DOHH2 (cell line): ENCODE measurements at regions not wholly inside any gene's neighbourhood (a gene's known extent, or its start where the extent isn't known, plus 50 kb on each side); places are given as distances from the start of the nearest gene placed in this dataset.

Experiments used
- H3F3A ChIP-seq: fragments of 200-600 bp; sonication (generic), shearing (Covaris generic); 2 replicates; pipeline ENCODE4 v1.6.0; 2016; ENCODE audit warnings: antibody characterized with exemption, mild to moderate bottlenecking; ENCODE audit not compliant: control insufficient read depth, insufficient read depth
- H3K27ac ChIP-seq: fragments of 200-600 bp; sonication (generic); 2 replicates; pipeline ENCODE4 v1.5.1; 2014; ENCODE audit warnings: low read depth, mild to moderate bottlenecking, low read length, moderate library complexity
- H3K27me3 ChIP-seq: fragments of 200-600 bp; sonication (generic); 2 replicates; pipeline ENCODE4 v1.6.1; 2014; ENCODE audit warnings: mild to moderate bottlenecking, low read length, mixed read lengths; ENCODE audit not compliant: control insufficient read depth
- H3K36me3 ChIP-seq: fragments of 200-600 bp; sonication (generic); 2 replicates; pipeline ENCODE4 v1.6.1; 2014; ENCODE audit warnings: mild to moderate bottlenecking, low read length, moderate library complexity, mixed read lengths; ENCODE audit not compliant: control insufficient read depth
- H3K4me1 ChIP-seq: fragments of 200-600 bp; sonication (generic); 2 replicates; pipeline ENCODE4 v1.6.1; 2014; ENCODE audit warnings: mild to moderate bottlenecking, low read length, mixed read lengths; ENCODE audit not compliant: control insufficient read depth
- H3K4me2 ChIP-seq: fragments of 200-600 bp; sonication (generic); 2 replicates; pipeline ENCODE4 v1.6.0; 2014; ENCODE audit warnings: mild to moderate bottlenecking, low read length, moderate library complexity
- H3K4me3 ChIP-seq: fragments of 200-600 bp; sonication (generic); 2 replicates; pipeline ENCODE4 v1.5.1; 2014; ENCODE audit warnings: mild to moderate bottlenecking, low read length, mixed read lengths
- H3K79me2 ChIP-seq: fragments of 200-600 bp; sonication (generic); 2 replicates; pipeline ENCODE4 v1.6.1; 2014; ENCODE audit warnings: mild to moderate bottlenecking, low read length, mixed read lengths; ENCODE audit not compliant: control insufficient read depth
- H3K9me2 ChIP-seq: fragments of 200-600 bp; sonication (generic); replicated peaks from 2 replicates; pipeline ENCODE4 v1.6.1; 2014; ENCODE audit warnings: mild to moderate bottlenecking, low read length, mixed read lengths; ENCODE audit not compliant: control insufficient read depth
- H3K9me3 ChIP-seq: fragments of 200-600 bp; sonication (generic); 2 replicates; pipeline ENCODE4 v1.6.1; 2014; ENCODE audit warnings: antibody characterized with exemption, low read length, mixed read lengths; ENCODE audit not compliant: control insufficient read depth, insufficient read depth
- H4K20me1 ChIP-seq: fragments of 200-600 bp; sonication (generic); 2 replicates; pipeline ENCODE4 v1.6.0; 2014; ENCODE audit warnings: low read depth, mild to moderate bottlenecking, antibody characterized with exemption, low read length, moderate library complexity; ENCODE audit not compliant: control insufficient read depth, insufficient read depth
- CTCF ChIP-seq: fragments of 200-600 bp; sonication (generic); IDR thresholded peaks from one replicate; pipeline ENCODE4 v1.5.1; 2014; ENCODE audit warnings: antibody characterized with exemption, mild to moderate bottlenecking, low read depth, low read length; ENCODE audit not compliant: poor library complexity, severe bottlenecking
- EZH2phosphoT487 ChIP-seq: fragments of 200-600 bp; sonication (generic); IDR thresholded peaks from 2 replicates; pipeline ENCODE4 v1.6.1; 2017; ENCODE audit warnings: borderline replicate concordance, mild to moderate bottlenecking, antibody characterized with exemption, low read length, moderate library complexity, mixed read lengths

- Histone ChIP-seq H3K4me3 (no peak overlapping the region), H3K9me3 (no peaks in the 10 kb centered on the region)
These were observed 74.0 kb upstream of the PRLR start for GRCh38 chr5:35304291-35304690.

GRCh38 chr5:35303152-35303551 lies 72.9 kb upstream of the PRLR start:
- Histone ChIP-seq H3K27me3 (no peaks in the 10 kb centered on the region), H3K4me2 (no peak overlapping the region), H3K79me2 (no peaks in the 10 kb centered on the region), H3K36me3 (no peaks in the 10 kb centered on the region), H4K20me1 (no peaks in the 10 kb centered on the region), H3F3A (no peaks in the 10 kb centered on the region), H3K9me3 (no peaks in the 10 kb centered on the region), H3K9me2 (no peaks in the 10 kb centered on the region), H3K4me1 (no peaks in the 10 kb centered on the region), H3K4me3 (no peak overlapping the region), H3K27ac (no peak overlapping the region)
- TF ChIP-seq EZH2phosphoT487 (no peak), CTCF (no peak)

More at GRCh38 chr5:35304291-35304690, 74.0 kb upstream of the PRLR start:
- Histone ChIP-seq H4K20me1 (no peaks in the 10 kb centered on the region), H3F3A (no peaks in the 10 kb centered on the region), H3K36me3 (no peaks in the 10 kb centered on the region), H3K27ac (no peak overlapping the region), H3K9me2 (no peaks in the 10 kb centered on the region), H3K79me2 (no peaks in the 10 kb centered on the region), H3K4me1 (no peaks in the 10 kb centered on the region), H3K27me3 (no peaks in the 10 kb centered on the region), H3K4me2 (no peak overlapping the region)
- TF ChIP-seq EZH2phosphoT487 = no peak
- no peak for TF ChIP-seq CTCF

- H3F3A ChIP-seq = no peaks in the 10 kb centered on the region
- no peaks in the 10 kb centered on the region for H3K79me2 ChIP-seq
- TF ChIP-seq EZH2phosphoT487 (no peak), CTCF (no peak)
- no peak overlapping the region for H3K27ac ChIP-seq
- H3K9me2 ChIP-seq = no peaks in the 10 kb centered on the region
- no peaks in the 10 kb centered on the region for H3K4me1 ChIP-seq
- H3K4me3 ChIP-seq = no peak overlapping the region
- no peak overlapping the region for H3K4me2 ChIP-seq
- no peaks in the 10 kb centered on the region for H3K27me3 ChIP-seq
- no peaks in the 10 kb centered on the region for H4K20me1 ChIP-seq
- no peaks in the 10 kb centered on the region for H3K9me3 ChIP-seq
- no peaks in the 10 kb centered on the region for H3K36me3 ChIP-seq
These were observed 72.3 kb upstream of the PRLR start for GRCh38 chr5:35302544-35302943.
